SK-N-SH (cell line): ENCODE measurements at regions not wholly inside any gene's neighbourhood (a gene's known extent, or its start where the extent isn't known, plus 50 kb on each side); places are given as distances from the start of the nearest gene placed in this dataset.
"Not testable (repeated sequence)": the region's sequence is repeated elsewhere in the genome, so short reads cannot be mapped to it uniquely, and the experiment has no call there.

Experiments
- CTCF ChIA-PET: fragments of 300-600, 350-600 bp; formaldehyde crosslinking; extraction: SDS; loops from one replicate; lab custom pipeline; 2021; lab: Yijun Ruan, JAX
- POLR2A ChIA-PET: fragments of 350-600 bp; sonication (Branson Sonifier 250); formaldehyde crosslinking; extraction: SDS; loops from one replicate; lab custom pipeline; 2020; ENCODE audit warnings: antibody characterized with exemption, inconsistent platforms; lab: Yijun Ruan, JAX
- DNase-seq: peaks from one replicate; pipeline ENCODE4 v3.0.0; 2012
- H2AFZ ChIP-seq: fragments of 200-600 bp; sonication (generic); 2 replicates; pipeline ENCODE4 v1.8.1; 2016; ENCODE audit warnings: antibody characterized with exemption, mild to moderate bottlenecking, low read depth
- H3F3A ChIP-seq: fragments of 200-600 bp; sonication (generic); replicated peaks from 2 replicates; pipeline ENCODE3; 2016; ENCODE audit warnings: antibody characterized with exemption, mild to moderate bottlenecking; ENCODE audit not compliant: insufficient read depth
- H3K27ac ChIP-seq, 2 experiments: fragments of 200-500 bp in 1 of 2; fragments of 200-600 bp in 1 of 2; sonication (Bioruptor generic) in 1 of 2; sonication (generic), shearing (Covaris generic) in 1 of 2; 2 replicates each; pipeline versions ENCODE4 v1.5.1 to v1.6.1; 2014 to 2016; ENCODE audit warnings: low read depth in 2 of 2, inconsistent platforms in 1 of 2, low read length in 1 of 2, mild to moderate bottlenecking in 1 of 2, mixed read lengths in 1 of 2
- H3K27me3 ChIP-seq: fragments of 200-600 bp; sonication (generic), shearing (Covaris generic); 2 replicates; pipeline ENCODE4 v1.6.1; 2016; ENCODE audit warnings: mixed run types; ENCODE audit not compliant: insufficient read depth
- H3K36me3 ChIP-seq, 2 experiments: fragments of 200-500 bp in 1 of 2; fragments of 200-600 bp in 1 of 2; sonication (Bioruptor generic) in 1 of 2; sonication (generic) in 1 of 2; replicated peaks in 1 of 2; 2 replicates each; pipeline versions ENCODE3 to v1.5.1; 2014 to 2016; ENCODE audit warnings: low read length in 1 of 2, mild to moderate bottlenecking in 1 of 2; ENCODE audit not compliant: insufficient read depth in 2 of 2, control insufficient read depth in 1 of 2
- H3K4me1 ChIP-seq, 2 experiments: fragments of 200-500 bp in 1 of 2; fragments of 200-600 bp in 1 of 2; sonication (Bioruptor generic) in 1 of 2; sonication (generic), shearing (Covaris generic) in 1 of 2; 2 replicates each; pipeline versions ENCODE4 v1.5.1 to v1.6.1; 2014 to 2016; ENCODE audit warnings: low read depth in 1 of 2, low read length in 1 of 2, mixed run types in 1 of 2; ENCODE audit not compliant: insufficient read depth in 2 of 2, control insufficient read depth in 1 of 2
- H3K4me2 ChIP-seq: fragments of 200-600 bp; sonication (generic), shearing (Covaris generic); 2 replicates; pipeline ENCODE4 v1.6.1; 2017; ENCODE audit warnings: mixed run types
- H3K4me3 ChIP-seq, 2 experiments: fragments of 200-500 bp in 1 of 2; fragments of 200-600 bp in 1 of 2; sonication (Bioruptor generic) in 1 of 2; sonication (generic), shearing (Covaris generic) in 1 of 2; 2 replicates each; pipeline versions ENCODE4 v1.5.1 to v1.8.1; 2014 to 2016; ENCODE audit warnings: low read depth in 2 of 2, inconsistent platforms in 1 of 2, low read length in 1 of 2, mild to moderate bottlenecking in 1 of 2, mixed read lengths in 1 of 2, moderate library complexity in 1 of 2
- H3K79me2 ChIP-seq: fragments of 200-600 bp; sonication (generic); 2 replicates; pipeline ENCODE4 v1.8.1; 2017; ENCODE audit warnings: mild to moderate bottlenecking; ENCODE audit not compliant: insufficient read depth
- H3K9ac ChIP-seq: fragments of 200-600 bp; sonication (generic); 2 replicates; pipeline ENCODE4 v1.6.1; 2017; ENCODE audit warnings: mixed run types
- H3K9me2 ChIP-seq: fragments of 200-600 bp; sonication (generic); 2 replicates; pipeline ENCODE4 v1.6.1; 2017; ENCODE audit warnings: mixed run types
- H3K9me3 ChIP-seq: fragments of 200-600 bp; sonication (generic); 2 replicates; pipeline ENCODE4 v1.6.1; 2017; ENCODE audit warnings: mixed run types, mild to moderate bottlenecking, moderate library complexity
- H4K20me1 ChIP-seq: fragments of 200-600 bp; sonication (generic); 2 replicates; pipeline ENCODE4 v1.6.1; 2017; ENCODE audit warnings: mild to moderate bottlenecking, mixed run types; ENCODE audit not compliant: insufficient read depth
- EZH2phosphoT487 ChIP-seq: fragments of 200-600 bp; sonication (generic); IDR thresholded peaks from 2 replicates; pipeline ENCODE4 v1.6.1; 2017; ENCODE audit warnings: low read depth, mixed run types, mild to moderate bottlenecking, antibody characterized with exemption, moderate library complexity, borderline replicate concordance
- FOSL2 ChIP-seq: IDR thresholded peaks from 2 replicates; pipeline ENCODE4 v1.4.0; 2012; ENCODE audit warnings: low read depth, mild to moderate bottlenecking, moderate library complexity, borderline replicate concordance
- FOXJ3 ChIP-seq: sonication (generic); formaldehyde crosslinking; IDR thresholded peaks from 2 replicates; pipeline ENCODE4 v1.5.1; 2020; ENCODE audit warnings: mild to moderate bottlenecking, missing genetic modification reagents
- GATA2 ChIP-seq: sonication (generic); formaldehyde crosslinking; IDR thresholded peaks from 2 replicates; pipeline ENCODE4 v1.5.0; 2020; ENCODE audit warnings: mild to moderate bottlenecking, missing genetic modification reagents
- JUND ChIP-seq: IDR thresholded peaks from 2 replicates; pipeline ENCODE4 v1.4.0; 2012
- MEF2A ChIP-seq: IDR thresholded peaks from 2 replicates; pipeline ENCODE4 v1.4.0; 2012; ENCODE audit warnings: low read depth, borderline replicate concordance
- NRF1 ChIP-seq: IDR thresholded peaks from 2 replicates; pipeline ENCODE4 v1.6.1; 2012; ENCODE audit warnings: low read depth, mild to moderate bottlenecking, low read length
- RAD21 ChIP-seq: IDR thresholded peaks from 2 replicates; pipeline ENCODE4 v1.6.1; 2012; ENCODE audit warnings: mild to moderate bottlenecking, low read length
- RFX5 ChIP-seq: IDR thresholded peaks from 2 replicates; pipeline ENCODE4 v1.6.1; 2012; ENCODE audit warnings: mild to moderate bottlenecking, improper control_type of control experiment, low read length
- RXRA ChIP-seq: IDR thresholded peaks from 2 replicates; pipeline ENCODE4 v1.4.0; 2012; ENCODE audit warnings: low read depth, mild to moderate bottlenecking, borderline replicate concordance
- TCF12 ChIP-seq: IDR thresholded peaks from 2 replicates; pipeline ENCODE4 v1.4.0; 2012
- TEAD4 ChIP-seq: IDR thresholded peaks from 2 replicates; pipeline ENCODE4 v1.4.0; 2012; ENCODE audit warnings: mild to moderate bottlenecking, borderline replicate concordance; ENCODE audit not compliant: insufficient read depth
- WGBS: methylation state at CpG from one replicate; pipeline ENCODE4 v1.1.6; 2017; ENCODE audit warnings: low lambda C conversion rate; 5-methylcytosine and 5-hydroxymethylcytosine counted together
- TF ChIP-seq, protein P1 (sequence below): fragments of 200-600 bp; sonication (generic); IDR thresholded peaks from 2 replicates; pipeline ENCODE4 v1.6.1; 2017; ENCODE audit warnings: antibody characterized with exemption, mild to moderate bottlenecking, moderate library complexity

- H4K20me1 ChIP-seq = no peaks in the 10 kb centered on the region
- ChIA-PET POLR2A (no interaction called here), CTCF (no interaction called here)
- no peaks in the 10 kb centered on the region for H3K79me2 ChIP-seq
- H3K9me2 ChIP-seq = no peaks in the 10 kb centered on the region
- H2AFZ ChIP-seq = no peak overlapping the region
- H3F3A ChIP-seq = no peaks in the 10 kb centered on the region
- no peak overlapping the region for H3K27ac ChIP-seq
- H3K9ac ChIP-seq = no peak overlapping the region
- 16% methylated on average over 2 of the region's 2 CpGs for WGBS
- no peak overlapping the region for H3K4me2 ChIP-seq
- no peak overlapping the region for H3K4me3 ChIP-seq
- H3K4me1 ChIP-seq = no peaks in the 10 kb centered on the region
- TF ChIP-seq FOSL2 (no peak), FOXJ3 (CRISPR knock-in tag) (no peak), RXRA (no peak), EZH2phosphoT487 (no peak), NRF1 (no peak)
- TF ChIP-seq, protein P1, sequence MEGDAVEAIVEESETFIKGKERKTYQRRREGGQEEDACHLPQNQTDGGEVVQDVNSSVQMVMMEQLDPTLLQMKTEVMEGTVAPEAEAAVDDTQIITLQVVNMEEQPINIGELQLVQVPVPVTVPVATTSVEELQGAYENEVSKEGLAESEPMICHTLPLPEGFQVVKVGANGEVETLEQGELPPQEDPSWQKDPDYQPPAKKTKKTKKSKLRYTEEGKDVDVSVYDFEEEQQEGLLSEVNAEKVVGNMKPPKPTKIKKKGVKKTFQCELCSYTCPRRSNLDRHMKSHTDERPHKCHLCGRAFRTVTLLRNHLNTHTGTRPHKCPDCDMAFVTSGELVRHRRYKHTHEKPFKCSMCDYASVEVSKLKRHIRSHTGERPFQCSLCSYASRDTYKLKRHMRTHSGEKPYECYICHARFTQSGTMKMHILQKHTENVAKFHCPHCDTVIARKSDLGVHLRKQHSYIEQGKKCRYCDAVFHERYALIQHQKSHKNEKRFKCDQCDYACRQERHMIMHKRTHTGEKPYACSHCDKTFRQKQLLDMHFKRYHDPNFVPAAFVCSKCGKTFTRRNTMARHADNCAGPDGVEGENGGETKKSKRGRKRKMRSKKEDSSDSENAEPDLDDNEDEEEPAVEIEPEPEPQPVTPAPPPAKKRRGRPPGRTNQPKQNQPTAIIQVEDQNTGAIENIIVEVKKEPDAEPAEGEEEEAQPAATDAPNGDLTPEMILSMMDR = no peak
- TF ChIP-seq, all 33 proteins: peak for 0
- H3K36me3 ChIP-seq = no peaks in the 10 kb centered on the region
- H3K27me3 ChIP-seq = no peaks in the 10 kb centered on the region; the same call in 1 of the 2 replicates
- DNase-seq = no peak
- H3K9me3 ChIP-seq = 0 out of 2 replicates have a peak, but pooled peaks cover 4% of the 10 kb centered on the region
Measured at GRCh38 chr6:137941995-137942394, 74.9 kb downstream of the TNFAIP3 start.

DNA sequence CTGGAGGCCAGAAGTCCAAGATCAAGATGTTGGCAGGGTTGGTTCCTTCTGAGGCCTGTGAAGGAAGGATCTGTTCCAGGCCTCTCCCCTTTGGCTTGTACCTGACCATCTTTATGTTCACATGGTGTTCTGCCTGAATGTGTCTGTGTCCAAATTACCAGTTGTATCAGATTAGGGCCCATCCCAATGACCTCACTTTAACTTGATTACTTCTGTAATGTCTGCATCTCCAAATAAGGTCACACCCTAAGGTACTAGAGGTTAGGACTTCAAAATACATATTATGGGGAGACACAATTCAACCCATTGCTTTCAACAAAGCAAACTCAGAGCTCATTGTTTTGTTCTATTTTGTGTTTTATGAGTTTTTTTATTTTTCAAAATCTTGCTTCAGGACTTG is 75.7 kb downstream of the TNFAIP3 start:
- Histone ChIP-seq H3K9me2 (no peaks in the 10 kb centered on the region), H3K9ac (no peak overlapping the region), H4K20me1 (no peaks in the 10 kb centered on the region), H3K27me3 (no peaks in the 10 kb centered on the region; the same call in 1 of the 2 replicates), H3K9me3 (0 out of 2 replicates have a peak, but pooled peaks cover 4% of the 10 kb centered on the region), H3K36me3 (no peaks in the 10 kb centered on the region), H2AFZ (no peak overlapping the region), H3F3A (no peaks in the 10 kb centered on the region), H3K79me2 (no peaks in the 10 kb centered on the region), H3K27ac (no peak overlapping the region), H3K4me3 (no peak overlapping the region), H3K4me2 (no peak overlapping the region), H3K4me1 (no peaks in the 10 kb centered on the region)
- TF ChIP-seq EZH2phosphoT487 (no peak), MEF2A (no peak), RAD21 (no peak), JUND (no peak), TEAD4 (no peak), RFX5 (no peak), GATA2 (no peak), TCF12 (no peak)
- no peak for DNase-seq
- POLR2A ChIA-PET = no interaction called here
- CTCF ChIA-PET = interaction anchor here (0.8 to 0.9 kb wide), 2 partner anchors 10 to 235 kb away, joined by 3 to 4 read pairs; no protein-coding TSS in a partner anchor

- H3K4me3 ChIP-seq, H4K20me1 ChIP-seq, DNase-seq, H3K27me3 ChIP-seq, H2AFZ ChIP-seq, H3K9me2 ChIP-seq, H3K9me3 ChIP-seq, H3K4me1 ChIP-seq, H3F3A ChIP-seq, H3K79me2 ChIP-seq, H3K36me3 ChIP-seq, POLR2A ChIA-PET, H3K27ac ChIP-seq, H3K4me2 ChIP-seq, H3K9ac ChIP-seq: not testable (repeated sequence)
- 5% methylated on average over 3 of the region's 3 CpGs for WGBS
- CTCF ChIA-PET = interaction anchor here (0.7 to 2.1 kb wide), 9 partner anchors 17 to 374 kb away, joined by 3 to 10 read pairs (median 4); no protein-coding TSS in a partner anchor
Measured at GRCh38 chr6:137944381-137944780, 77.3 kb downstream of the TNFAIP3 start.
